ENCODE measurements at regions not wholly inside any gene's neighbourhood (a gene's known extent, or its start where the extent isn't known, plus 50 kb on each side); places are given as distances from the start of the nearest gene placed in this dataset.

DNA sequence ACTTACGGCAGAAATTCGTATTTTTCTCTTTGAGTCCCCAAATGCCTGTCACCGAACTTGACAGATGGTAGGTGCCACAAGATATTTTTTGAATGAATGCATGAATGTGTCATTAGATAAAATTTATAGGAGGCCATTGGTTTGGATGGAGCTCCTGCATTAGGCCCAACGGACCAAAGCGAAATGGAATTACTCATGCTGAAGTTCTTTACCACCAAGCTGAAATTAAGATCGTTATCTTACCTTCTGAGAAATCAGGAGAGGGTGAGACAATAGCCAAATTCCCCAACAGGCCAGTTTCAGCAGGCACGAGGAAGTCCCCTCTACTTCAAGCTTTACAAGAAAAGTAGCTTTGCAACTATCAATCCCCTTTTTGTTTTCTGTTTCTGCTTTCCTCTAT lies 452.5 kb upstream of the ARGLU1 start:
- Histone ChIP-seq H3K36me3 (no peaks in the 10 kb centered on the region), H3K4me1 (no peaks in the 10 kb centered on the region), H3K27me3 (no peaks in the 10 kb centered on the region), H3K4me3 (replicated peaks in 1 of 3) (no peak overlapping the region), H3K27ac (no peak overlapping the region), H3K9me3 (no peaks in the 10 kb centered on the region)
- TF ChIP-seq POLR2A (IDR thresholded peaks at IDR 0.05): no peak
- TF ChIP-seq, protein P1, sequence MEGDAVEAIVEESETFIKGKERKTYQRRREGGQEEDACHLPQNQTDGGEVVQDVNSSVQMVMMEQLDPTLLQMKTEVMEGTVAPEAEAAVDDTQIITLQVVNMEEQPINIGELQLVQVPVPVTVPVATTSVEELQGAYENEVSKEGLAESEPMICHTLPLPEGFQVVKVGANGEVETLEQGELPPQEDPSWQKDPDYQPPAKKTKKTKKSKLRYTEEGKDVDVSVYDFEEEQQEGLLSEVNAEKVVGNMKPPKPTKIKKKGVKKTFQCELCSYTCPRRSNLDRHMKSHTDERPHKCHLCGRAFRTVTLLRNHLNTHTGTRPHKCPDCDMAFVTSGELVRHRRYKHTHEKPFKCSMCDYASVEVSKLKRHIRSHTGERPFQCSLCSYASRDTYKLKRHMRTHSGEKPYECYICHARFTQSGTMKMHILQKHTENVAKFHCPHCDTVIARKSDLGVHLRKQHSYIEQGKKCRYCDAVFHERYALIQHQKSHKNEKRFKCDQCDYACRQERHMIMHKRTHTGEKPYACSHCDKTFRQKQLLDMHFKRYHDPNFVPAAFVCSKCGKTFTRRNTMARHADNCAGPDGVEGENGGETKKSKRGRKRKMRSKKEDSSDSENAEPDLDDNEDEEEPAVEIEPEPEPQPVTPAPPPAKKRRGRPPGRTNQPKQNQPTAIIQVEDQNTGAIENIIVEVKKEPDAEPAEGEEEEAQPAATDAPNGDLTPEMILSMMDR (IDR thresholded peaks at IDR 0.05): no peak
- WGBS, 2 donors: 90 to 93% methylated on average over 7 of the region's 7 CpGs
- no peak for DNase-seq
- intact Hi-C loops (cut with DNase I): no loop called here

DNA sequence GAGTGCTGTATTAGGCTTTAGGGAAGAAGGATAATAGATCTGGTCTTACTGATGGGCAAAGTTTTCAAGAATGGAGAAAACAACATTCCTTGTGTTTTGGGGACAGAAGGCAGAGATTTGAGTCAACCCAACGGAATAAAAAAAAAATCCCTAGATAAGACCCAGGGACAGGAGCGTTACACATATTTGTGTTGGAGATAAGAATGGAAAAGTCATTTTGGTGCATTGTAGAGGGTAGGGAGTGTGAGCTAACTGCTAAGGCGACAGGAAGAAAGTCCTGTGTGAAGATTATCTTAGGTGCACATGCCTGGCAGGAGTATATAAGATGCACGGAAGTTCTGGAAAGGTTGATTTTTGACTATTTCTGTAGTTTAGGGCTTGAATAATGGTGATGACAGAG lies 450.3 kb upstream of the ARGLU1 start:
- intact Hi-C loops (cut with DNase I): no loop called here

DNA sequence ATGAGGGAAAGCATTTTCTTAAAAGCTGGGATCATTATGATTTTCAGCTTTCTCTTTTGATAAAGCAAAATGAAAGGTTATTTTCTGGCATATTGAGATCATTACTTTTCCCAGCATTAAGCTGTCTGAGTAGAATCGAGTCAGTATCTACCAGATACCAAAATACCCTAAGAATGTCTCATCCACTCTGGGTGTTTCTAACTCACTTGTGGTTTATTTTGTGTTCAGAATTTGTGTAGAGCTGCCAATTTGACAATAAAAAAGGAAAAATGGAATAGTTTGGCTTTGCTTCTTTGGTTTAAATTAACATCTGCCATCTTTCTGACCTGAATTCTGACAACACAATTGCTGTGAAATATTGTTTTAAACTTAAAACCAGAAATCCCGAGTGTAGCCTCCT lies 438.7 kb upstream of the ARGLU1 start:
- H3K36me3 ChIP-seq: no peaks in the 10 kb centered on the region
- DNase-seq: no peak
- H3K9me3 ChIP-seq: no peaks in the 10 kb centered on the region
- TF ChIP-seq POLR2A (IDR thresholded peaks at IDR 0.05): no peak
- TF ChIP-seq, protein P1 (IDR thresholded peaks at IDR 0.05): no peak
- WGBS, 2 donors: 72 to 76% methylated on average over 2 of the region's 2 CpGs
- intact Hi-C loops (cut with DNase I): no loop called here
- H3K27ac ChIP-seq: no peak overlapping the region
- no peak overlapping the region for H3K4me3 ChIP-seq (replicated peaks in 1 of 3)
- H3K4me1 ChIP-seq: no peaks in the 10 kb centered on the region
- H3K27me3 ChIP-seq: no peaks in the 10 kb centered on the region

More for the DNA sequence above, 450.3 kb upstream of the ARGLU1 start:
- 79 to 84% methylated on average over 4 of the region's 4 CpGs for WGBS, 2 donors
- no peaks in the 10 kb centered on the region for H3K9me3 ChIP-seq
- no peaks in the 10 kb centered on the region for H3K27me3 ChIP-seq
- no peak overlapping the region for H3K27ac ChIP-seq
- H3K36me3 ChIP-seq: no peaks in the 10 kb centered on the region
- TF ChIP-seq POLR2A (IDR thresholded peaks at IDR 0.05): no peak
- TF ChIP-seq, protein P1 (IDR thresholded peaks at IDR 0.05): no peak
- no peak overlapping the region for H3K4me3 ChIP-seq (replicated peaks in 1 of 3)
- H3K4me1 ChIP-seq: no peaks in the 10 kb centered on the region
- DNase-seq: no peak

DNA sequence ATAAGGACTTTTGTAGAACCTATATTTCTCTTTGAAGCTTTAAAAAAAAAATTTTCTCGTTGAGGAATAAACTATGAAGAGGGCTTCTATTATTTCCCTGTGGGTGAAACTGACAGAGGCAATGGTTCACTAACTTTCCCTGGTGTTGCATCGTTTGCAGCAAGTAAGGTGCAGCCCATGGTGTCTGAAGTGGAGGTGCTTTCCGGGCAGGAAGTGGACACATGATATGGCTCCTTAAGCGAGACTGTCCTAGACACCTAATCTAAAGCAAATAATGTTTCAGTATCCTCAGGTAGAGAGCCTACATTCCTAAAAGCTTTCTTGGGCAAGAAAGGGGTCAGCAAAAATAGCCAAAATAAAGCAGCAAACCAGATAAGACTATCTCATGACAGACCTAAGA lies 437.6 kb upstream of the ARGLU1 start:
- no peaks in the 10 kb centered on the region for H3K27me3 ChIP-seq
- H3K4me1 ChIP-seq: no peaks in the 10 kb centered on the region
- TF ChIP-seq POLR2A (IDR thresholded peaks at IDR 0.05): no peak
- TF ChIP-seq, protein P1 (IDR thresholded peaks at IDR 0.05): no peak
- H3K27ac ChIP-seq: no peak overlapping the region
- no peak for DNase-seq
- 39 to 40% methylated on average over 4 of the region's 4 CpGs for WGBS, 2 donors
- H3K4me3 ChIP-seq (replicated peaks in 1 of 3): no peak overlapping the region
- no peaks in the 10 kb centered on the region for H3K36me3 ChIP-seq
- H3K9me3 ChIP-seq: no peaks in the 10 kb centered on the region
- intact Hi-C loops (cut with DNase I): no loop called here

DNA sequence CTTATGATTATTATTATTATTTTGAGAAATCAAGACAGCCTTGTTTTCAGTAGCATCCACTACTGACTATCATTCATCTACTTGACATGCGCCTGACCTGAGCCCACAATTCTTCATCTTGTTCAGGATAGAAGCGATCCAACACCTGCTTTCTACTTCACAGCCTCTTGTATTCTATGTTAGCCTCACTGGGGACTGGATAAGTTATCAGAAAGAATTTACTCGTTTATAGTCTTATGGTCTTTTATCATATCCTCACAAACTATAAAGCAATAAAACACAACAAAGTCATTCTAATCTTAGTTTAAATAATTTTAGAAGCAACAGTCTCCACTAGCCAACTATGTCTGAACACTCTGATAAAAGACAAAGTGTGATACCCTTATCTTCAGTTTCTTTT lies 436.0 kb upstream of the ARGLU1 start:
- intact Hi-C loops (cut with DNase I): no loop called here
- Histone ChIP-seq H3K27me3 (no peaks in the 10 kb centered on the region), H3K4me1 (no peaks in the 10 kb centered on the region), H3K4me3 (replicated peaks in 1 of 3) (no peak overlapping the region), H3K9me3 (no peaks in the 10 kb centered on the region), H3K36me3 (no peaks in the 10 kb centered on the region), H3K27ac (no peak overlapping the region)
- DNase-seq: no peak
- TF ChIP-seq, protein P1 (IDR thresholded peaks at IDR 0.05): no peak
- no peak for TF ChIP-seq POLR2A (IDR thresholded peaks at IDR 0.05)
- WGBS, 2 donors: 61 to 94% methylated on average over 3 of the region's 3 CpGs

Data from thyroid gland (tissue), 4 donors.